NK-92 (cell line): ENCODE measurements at regions not wholly inside any gene's neighbourhood (a gene's known extent, or its start where the extent isn't known, plus 50 kb on each side); places are given as distances from the start of the nearest gene placed in this dataset.
A peak's percentile ranks its signal among the peaks of the same experiment; 100 is the strongest.
"Not testable (repeated sequence)": the region's sequence is repeated elsewhere in the genome, so short reads cannot be mapped to it uniquely, and the experiment has no call there.

ENCODE experiments used
- DNase-seq: peaks from one replicate; lab custom pipeline; 2025; ENCODE audit not compliant: unreplicated experiment; lab: John Stamatoyannopoulos, UW

- DNase-seq: not testable (repeated sequence)
These were observed 188.5 kb downstream of the ADRA2C start for GRCh38 chr4:3954540-3955320.

GRCh38 chr4:3955321-3956164 is 189.4 kb downstream of the ADRA2C start:
- peak; percentile 89 for DNase-seq

DNA sequence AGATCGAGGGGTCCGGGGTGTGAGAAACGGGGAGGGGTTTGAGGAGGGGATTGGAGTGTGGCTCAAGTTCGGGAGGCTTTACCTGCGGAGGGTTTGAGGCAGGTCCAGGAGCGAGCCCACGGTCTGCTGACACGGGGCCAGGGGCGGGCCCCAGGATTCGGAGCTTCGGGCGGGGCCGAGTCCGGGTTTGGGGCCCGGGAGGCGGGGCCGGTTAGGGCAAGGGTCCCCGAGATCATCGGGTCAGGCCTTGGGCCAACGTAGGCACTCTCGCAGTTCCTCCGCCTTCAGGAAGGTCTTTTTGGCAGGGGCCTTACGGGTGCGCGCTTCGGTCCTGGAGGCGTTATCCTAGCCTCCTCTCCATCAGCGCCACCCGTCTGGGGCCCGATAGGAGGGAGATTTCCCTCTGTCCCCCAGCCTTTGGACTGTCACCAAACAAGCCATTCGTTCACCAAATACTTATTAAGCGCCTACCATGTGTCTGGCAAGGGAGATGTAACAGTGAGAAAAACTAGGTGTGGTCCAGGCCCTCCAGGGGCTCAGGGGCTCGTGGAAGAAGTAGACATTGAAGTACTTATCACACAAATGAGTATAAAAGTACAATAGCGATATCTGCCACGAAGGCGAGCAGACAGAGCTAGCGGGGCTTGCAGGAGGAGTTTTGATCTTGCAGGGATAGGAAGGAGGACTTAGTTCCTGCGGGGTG is 190.1 kb downstream of the ADRA2C start:
- DNase-seq: not testable (repeated sequence)

DNA sequence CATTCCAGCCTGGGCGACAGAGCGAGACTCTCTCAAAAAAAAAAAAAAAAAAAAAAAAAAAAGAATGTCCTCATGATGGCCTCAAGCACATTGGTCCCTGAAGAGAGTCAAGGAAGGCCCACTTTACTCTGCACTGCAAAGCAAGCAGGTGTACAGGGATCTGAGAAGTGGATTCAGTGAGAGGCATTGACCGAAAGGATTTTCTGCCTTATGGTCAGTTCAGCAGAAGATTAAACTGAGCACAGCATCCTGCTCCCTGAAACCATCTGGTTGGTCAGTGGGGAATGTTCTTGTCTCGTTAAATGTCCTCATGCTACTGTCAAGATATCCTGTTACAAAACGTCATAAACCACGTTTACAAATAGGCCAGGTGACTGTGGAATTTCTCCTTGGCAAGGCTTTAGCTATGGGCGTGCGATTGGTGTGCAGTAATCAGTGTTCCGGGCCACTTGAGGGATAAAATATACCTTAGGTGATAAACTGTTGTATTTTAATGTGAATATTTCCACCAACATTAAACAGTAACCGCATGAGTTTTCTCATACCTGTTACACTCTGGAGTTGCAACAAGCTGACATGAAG is 195.0 kb downstream of the ADRA2C start:
- not testable (repeated sequence) for DNase-seq

GRCh38 chr4:3964572-3965278 is 198.5 kb downstream of the ADRA2C start:
- DNase-seq: not testable (repeated sequence)

DNA sequence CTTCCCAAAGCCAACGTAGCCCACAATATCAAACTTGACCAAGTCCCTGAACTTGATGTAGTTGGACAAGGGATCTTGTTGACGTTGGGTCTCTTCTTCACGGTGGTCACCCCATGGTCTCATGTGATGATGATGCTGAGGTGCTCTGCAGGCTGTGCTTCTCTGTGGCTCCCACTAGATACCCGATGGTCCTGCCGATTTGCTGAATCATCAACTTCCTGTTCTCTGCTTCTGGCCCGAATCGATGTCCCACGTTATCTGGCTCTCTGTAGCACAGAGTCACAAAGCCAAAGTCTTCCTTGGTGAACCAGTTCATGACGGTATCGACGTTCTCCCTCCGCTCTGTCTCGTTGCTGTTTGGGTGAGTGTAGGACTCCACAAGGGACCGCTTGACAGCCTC is 201.0 kb downstream of the ADRA2C start:
- not testable (repeated sequence) for DNase-seq

DNA sequence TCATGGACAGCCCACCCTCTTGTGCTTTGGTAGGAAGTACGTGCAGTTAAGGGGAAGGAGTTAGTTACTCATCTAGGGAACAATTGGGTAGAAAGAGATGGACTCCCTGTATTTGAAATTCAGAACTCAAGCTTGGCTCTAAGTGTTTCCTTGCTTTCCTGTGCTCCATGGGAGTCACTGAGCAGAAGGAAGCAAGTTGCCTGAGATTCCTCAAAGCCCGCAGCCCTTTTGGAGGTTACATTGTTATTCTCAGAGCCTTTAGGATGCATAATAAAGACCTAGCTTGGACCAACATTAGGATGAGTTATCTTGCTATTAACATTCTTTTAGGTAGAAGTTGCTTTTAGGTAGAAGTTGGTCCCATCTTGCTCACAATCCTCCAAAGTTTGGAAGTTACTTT is 206.4 kb downstream of the ADRA2C start:
- not testable (repeated sequence) for DNase-seq

GRCh38 chr4:3973581-3974200 is 207.5 kb downstream of the ADRA2C start:
- not testable (repeated sequence) for DNase-seq

DNA sequence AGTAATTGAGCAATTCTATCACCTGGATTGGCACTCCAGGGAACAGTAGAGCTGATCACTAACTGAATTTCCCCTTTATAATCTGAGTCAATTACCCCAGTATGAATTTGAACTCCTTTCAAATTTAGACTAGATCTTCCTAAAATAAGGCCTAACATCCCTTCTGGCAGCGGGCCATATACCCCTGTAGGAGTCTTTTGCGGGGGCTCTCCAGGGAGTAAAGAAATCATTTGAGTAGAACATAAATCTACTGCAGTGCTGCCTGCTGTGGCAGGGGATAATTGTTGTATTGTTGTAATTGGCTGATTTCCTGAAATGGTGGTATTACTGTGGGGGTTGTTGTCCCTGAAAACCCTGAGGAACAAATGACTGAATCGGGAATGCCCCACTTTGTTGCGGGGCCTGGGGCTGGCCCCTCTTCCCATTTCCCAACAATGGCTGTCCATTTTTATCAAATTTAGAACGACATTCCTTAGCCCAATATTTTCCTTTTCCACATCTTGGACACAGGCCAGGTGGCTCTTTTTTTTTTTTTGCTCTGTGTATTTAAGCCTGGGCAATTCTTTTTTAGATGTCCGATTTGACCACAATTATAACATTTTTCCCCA is 217.4 kb downstream of the ADRA2C start:
- not testable (repeated sequence) for DNase-seq

- DNase-seq: not testable (repeated sequence)
These were observed 218.6 kb downstream of the ADRA2C start for GRCh38 chr4:3984796-3985195.

DNA sequence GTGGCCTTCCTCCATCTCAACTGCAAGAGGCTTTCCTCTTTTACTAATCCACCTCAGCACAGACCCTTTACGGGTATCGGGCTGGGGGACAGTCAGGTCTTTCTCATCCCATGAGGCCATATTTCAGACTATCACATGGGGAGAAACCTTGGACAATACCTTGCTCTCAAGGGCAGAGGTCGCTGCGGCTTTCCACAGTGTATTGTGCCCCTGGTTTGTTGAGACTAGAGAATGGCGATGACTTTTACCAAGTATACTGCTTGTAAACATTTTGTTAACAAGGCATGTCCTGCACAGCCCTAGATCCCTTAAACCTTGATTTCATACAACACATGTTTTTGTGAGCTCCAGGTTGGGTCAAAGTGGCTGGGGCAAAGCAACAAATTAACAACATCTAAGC is 220.2 kb downstream of the ADRA2C start:
- DNase-seq: not testable (repeated sequence)

DNA sequence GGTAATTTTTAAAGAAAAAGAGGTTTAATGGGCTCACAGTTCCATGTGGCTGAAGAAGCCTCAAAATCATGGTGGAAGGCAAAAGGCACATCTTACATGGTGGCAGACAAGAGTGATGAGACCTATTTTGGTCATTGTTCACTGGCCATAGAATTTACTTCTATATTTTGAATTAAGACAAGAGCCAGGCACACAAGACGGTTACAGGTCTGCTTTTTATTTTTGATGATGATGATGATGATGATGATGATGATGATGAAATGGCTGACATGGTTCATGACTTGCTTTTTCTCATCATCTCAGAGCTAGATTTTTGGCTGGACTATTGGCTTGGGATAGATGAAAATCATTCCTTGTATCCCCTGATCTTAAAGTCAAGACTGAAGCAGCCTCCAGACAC is 229.3 kb downstream of the OTOP1 start:
- DNase-seq: not testable (repeated sequence)

DNA sequence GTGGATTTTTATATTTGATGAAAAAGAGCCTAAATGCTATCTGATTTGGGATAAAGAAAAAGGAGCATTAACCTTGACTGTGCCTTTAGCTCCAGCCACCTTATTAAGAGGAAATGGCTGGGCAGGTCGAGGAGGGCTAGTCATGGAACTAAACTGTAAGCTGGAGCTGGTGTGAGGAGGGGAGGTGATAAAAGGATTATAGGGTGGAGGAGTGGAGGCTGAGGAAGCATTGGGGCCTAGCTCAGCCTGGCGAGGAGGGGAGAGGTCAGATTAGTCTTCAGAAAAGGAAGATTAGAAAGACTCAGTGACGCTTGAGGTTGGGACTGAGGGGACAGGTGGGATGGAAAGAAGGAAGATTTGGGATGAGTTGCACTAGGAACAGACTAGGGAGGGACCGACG is 222.7 kb downstream of the OTOP1 start:
- not testable (repeated sequence) for DNase-seq

GRCh38 chr4:4004702-4005101 is 222.0 kb downstream of the OTOP1 start:
- DNase-seq: not testable (repeated sequence)

DNA sequence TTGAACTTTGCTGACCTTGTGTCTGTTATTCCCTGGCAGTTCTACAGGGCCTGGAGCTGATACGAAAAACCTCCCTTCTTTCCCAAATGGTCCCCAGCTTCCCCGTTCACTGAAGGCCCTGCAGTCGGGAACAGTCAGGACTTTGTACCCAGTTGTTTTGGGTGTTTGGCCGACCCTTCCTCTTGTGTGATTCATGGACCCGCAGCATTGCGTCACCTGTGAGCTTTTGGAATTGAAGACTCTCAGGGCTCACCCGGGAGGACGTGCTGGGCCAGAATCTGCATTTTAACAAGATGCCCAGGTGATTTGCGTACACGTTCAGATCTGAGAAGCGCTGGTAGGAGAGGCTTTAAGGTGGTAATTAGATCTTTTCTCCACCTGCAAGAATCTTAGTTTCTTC is 220.4 kb downstream of the OTOP1 start:
- not testable (repeated sequence) for DNase-seq

DNA sequence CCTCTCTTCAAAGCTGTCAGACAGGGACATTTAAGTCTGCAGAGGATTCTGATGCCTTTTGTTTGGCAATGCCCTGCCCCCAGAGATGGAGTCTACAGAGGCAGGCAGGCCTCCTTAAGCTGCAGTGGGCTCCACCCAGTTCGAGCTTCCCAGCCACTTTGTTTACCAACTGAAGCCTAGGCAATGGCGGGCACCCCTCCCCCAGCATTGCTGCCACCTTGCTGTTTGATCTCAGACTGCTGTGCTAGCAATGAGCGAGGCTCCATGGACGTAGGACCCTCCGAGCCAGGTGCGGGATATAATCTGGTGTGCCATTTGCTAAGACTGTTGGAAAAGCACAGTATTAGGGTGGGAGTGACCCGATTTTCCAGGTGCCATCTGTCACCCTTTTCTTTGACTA is 207.7 kb downstream of the OTOP1 start:
- not testable (repeated sequence) for DNase-seq

- not testable (repeated sequence) for DNase-seq
These were observed 205.6 kb downstream of the OTOP1 start for GRCh38 chr4:4021161-4021560.

GRCh38 chr4:4026708-4027107 is 200.0 kb downstream of the OTOP1 start:
- DNase-seq: not testable (repeated sequence)

DNA sequence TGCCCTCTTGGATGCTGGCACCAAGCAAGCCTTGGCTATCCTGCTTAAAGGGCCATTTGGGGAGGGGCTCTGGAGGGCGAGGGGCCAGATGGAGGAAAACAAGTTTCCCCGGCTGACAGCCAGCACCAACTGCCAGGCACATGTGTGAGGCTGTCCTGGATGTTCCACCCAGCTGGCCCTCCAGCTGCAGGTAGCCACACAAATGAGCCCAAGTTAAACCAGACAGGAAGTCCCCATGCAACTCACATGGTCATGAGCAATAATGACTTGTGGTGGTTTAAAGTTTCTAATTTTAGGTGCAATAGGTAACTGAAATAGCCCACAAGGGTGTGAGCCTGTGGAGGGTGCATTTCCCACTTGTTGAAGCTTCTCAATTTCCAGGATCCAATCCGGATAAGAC is 198.0 kb downstream of the OTOP1 start:
- not testable (repeated sequence) for DNase-seq
